AG10803 (cell line): ENCODE measurements at regions not wholly inside any gene's neighbourhood (a gene's known extent, or its start where the extent isn't known, plus 50 kb on each side); places are given as distances from the start of the nearest gene placed in this dataset.

Experiments used
- DNase-seq: peaks from one replicate; pipeline ENCODE4 v3.0.0; 2010; ENCODE audit warnings: low read depth
- H3K4me3 ChIP-seq: 2 replicates; pipeline ENCODE4 v1.5.1; 2011; ENCODE audit warnings: mild to moderate bottlenecking, low read length, control low read depth
- TF ChIP-seq, protein P1 (sequence below): conservative IDR thresholded peaks from 2 replicates; pipeline ENCODE4 v1.5.1; 2011; ENCODE audit warnings: mild to moderate bottlenecking, low read length, control low read depth, inconsistent platforms

DNA sequence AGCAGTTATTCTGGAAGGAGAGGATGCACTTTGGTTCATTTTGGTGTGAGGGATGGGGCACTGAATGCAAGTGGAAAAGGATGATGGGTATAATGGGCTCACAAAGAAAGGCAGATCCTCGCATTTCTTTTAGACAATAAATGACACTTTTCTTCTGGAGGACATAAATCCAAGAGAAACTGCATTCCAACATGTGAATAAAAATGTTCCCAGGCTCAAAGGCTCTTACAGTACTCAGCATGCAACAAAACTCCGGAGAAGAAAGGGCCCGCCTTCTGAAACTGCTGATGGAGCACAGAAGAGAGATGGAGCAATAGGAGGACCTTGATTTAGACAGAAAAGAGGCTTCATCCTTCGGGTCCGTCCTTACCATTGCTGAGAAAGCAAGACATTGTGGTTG is 538.2 kb upstream of the DPP6 start:
- TF ChIP-seq, protein P1, sequence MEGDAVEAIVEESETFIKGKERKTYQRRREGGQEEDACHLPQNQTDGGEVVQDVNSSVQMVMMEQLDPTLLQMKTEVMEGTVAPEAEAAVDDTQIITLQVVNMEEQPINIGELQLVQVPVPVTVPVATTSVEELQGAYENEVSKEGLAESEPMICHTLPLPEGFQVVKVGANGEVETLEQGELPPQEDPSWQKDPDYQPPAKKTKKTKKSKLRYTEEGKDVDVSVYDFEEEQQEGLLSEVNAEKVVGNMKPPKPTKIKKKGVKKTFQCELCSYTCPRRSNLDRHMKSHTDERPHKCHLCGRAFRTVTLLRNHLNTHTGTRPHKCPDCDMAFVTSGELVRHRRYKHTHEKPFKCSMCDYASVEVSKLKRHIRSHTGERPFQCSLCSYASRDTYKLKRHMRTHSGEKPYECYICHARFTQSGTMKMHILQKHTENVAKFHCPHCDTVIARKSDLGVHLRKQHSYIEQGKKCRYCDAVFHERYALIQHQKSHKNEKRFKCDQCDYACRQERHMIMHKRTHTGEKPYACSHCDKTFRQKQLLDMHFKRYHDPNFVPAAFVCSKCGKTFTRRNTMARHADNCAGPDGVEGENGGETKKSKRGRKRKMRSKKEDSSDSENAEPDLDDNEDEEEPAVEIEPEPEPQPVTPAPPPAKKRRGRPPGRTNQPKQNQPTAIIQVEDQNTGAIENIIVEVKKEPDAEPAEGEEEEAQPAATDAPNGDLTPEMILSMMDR, result no peak
- no peak overlapping the region for H3K4me3 ChIP-seq
- no peak for DNase-seq

- TF ChIP-seq, protein P1, result no peak
- no peak for DNase-seq
Measured at GRCh38 chr7:153515359-153515758, 536.8 kb upstream of the DPP6 start.

DNA sequence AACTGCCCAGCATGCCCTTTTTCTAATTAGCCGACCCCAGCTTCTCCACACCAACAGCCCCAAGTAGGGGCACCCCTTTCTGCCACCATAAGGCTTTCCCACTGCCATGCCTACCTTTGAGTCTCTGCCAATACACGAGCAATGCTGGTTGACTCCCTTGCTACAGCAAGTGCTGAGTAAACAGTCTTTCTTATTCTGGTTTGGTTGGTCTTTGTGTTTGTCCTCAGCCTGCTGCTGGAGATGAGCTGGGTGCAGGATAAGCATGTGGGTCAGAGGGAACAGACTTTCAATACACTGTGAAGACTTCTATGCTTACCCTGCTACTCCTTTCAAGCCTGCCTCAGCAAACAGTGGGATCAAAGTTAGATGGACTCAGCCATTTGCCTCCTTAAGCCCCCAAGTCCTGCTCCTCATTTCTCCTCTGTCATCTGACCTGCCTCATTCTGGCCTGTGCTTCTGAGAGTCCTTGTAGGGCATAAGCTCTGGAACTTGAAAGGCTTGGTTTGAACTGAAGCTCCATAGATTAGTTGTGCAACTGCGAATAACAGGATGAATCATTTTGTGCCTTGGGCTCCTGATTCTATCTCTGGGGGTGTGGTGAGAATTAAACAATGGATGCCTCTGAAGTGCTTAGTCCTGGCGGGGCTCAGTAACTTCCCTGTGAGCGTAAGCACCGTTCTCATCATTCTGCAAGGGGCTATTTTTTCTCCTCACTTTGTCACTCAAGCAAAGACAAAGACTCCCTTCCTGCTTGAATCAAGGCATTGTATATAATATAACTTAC is 533.8 kb upstream of the DPP6 start:
- TF ChIP-seq, protein P1, result no peak
- no peak overlapping the region for H3K4me3 ChIP-seq
- DNase-seq, result no peak

More at GRCh38 chr7:153515359-153515758, 536.8 kb upstream of the DPP6 start:
- no peak overlapping the region for H3K4me3 ChIP-seq

DNA sequence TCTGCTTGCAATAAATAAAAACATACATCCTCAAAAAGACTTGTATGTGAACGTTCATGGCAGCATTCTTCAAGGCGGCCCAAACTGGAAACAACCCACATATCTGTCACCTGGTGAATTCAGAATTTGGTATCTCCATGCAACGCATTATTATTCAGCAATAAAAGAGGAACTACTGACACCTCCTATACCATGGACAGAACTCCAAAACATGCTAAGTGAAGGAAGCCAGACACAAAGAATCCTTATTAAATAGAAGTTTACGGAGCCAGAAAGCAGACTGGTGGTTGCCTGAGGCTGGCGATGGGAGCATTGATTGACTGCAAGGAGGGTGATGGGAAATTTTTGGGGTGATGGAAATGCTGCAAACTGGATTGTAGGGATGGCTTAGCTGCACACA is 530.8 kb upstream of the DPP6 start:
- DNase-seq, result no peak
- TF ChIP-seq, protein P1, result no peak
- no peak overlapping the region for H3K4me3 ChIP-seq

DNA sequence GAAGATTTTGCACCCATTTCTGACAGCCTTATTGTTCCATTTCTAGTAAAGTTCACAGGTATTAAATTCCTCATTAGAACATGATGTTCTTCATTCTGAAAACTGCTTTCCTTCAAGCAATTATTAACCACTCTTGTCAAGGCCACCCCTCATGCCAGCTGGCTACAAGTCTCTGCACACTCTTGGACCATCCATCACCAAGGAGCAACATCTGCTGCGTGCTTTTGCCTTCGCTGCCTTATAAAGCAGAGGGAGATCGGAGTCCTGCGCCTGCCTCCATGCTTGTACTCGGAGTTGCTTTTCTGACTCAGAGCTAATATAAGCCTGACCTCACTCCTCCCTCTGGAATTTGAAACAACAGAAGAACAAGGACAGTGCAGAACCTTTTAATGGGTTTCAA is 529.9 kb upstream of the DPP6 start:
- TF ChIP-seq, protein P1, result no peak
- no peak for DNase-seq
- no peak overlapping the region for H3K4me3 ChIP-seq

- no peak for DNase-seq
- TF ChIP-seq, protein P1, result no peak
- no peak overlapping the region for H3K4me3 ChIP-seq
Measured at GRCh38 chr7:153523320-153524015, 528.7 kb upstream of the DPP6 start.
